HepG2 (cell line): ENCODE measurements at regions not wholly inside any gene's neighbourhood (a gene's known extent, or its start where the extent isn't known, plus 50 kb on each side); places are given as distances from the start of the nearest gene placed in this dataset.

ENCODE experiments used
- ATAC-seq: fragments of 200-7000 bp; cut with Tn5 transposase; 3 replicates; pipeline ENCODE4 v1.9.1; 2020; ENCODE audit warnings: mild to moderate bottlenecking, moderate library complexity
- BruUV-seq: library from RNA; stranded (reverse); fragments of 400-500 nt; replicated peaks from 2 replicates; lab custom pipeline; 2021; lab: Mats Ljungman, UMichigan
- CTCF ChIA-PET: fragments of 300-600 bp; formaldehyde crosslinking; extraction: SDS; loops from one replicate; lab custom pipeline; 2021; ENCODE audit warnings: low total read pairs, inconsistent platforms, low intra/inter-chr PET ratio; lab: Yijun Ruan, JAX
- POLR2A ChIA-PET: fragments of 350-600 bp; sonication (Branson Sonifier 250); formaldehyde crosslinking; loops from one replicate; lab custom pipeline; 2020; ENCODE audit warnings: antibody characterized with exemption, inconsistent platforms; lab: Yijun Ruan, JAX
- DNase-seq: peaks from one replicate; pipeline ENCODE4 v3.0.0-alpha.2; 2015; ENCODE audit warnings: low spot score
- FAIRE-seq: peaks from 3 replicates; lab custom pipeline; 2011; peaks lifted over from hg19 to GRCh38; lab: Jason Lieb, UNC
- H2AFZ ChIP-seq: one replicate; pipeline ENCODE4 v1.6.1; 2011; ENCODE audit warnings: low read length, inconsistent platforms
- H3K27ac ChIP-seq: fragments of 300-600 bp; 3 replicates; pipeline ENCODE4 v1.8.0; 2011; ENCODE audit warnings: mixed run types, mild to moderate bottlenecking, mixed read lengths, low read length, inconsistent platforms; ENCODE audit not compliant: insufficient read depth; ENCODE audit errors: extremely low read length
- H3K27me3 ChIP-seq, 2 experiments: fragments of 200-600 bp in 1 of 2; 2 replicates in 1 of 2; 3 replicates in 1 of 2; pipeline versions ENCODE4 v1.6.0 to v1.8.0; 2011; ENCODE audit warnings: low read length in 2 of 2, mild to moderate bottlenecking in 2 of 2, moderate library complexity in 2 of 2, inconsistent platforms in 1 of 2; ENCODE audit not compliant: insufficient read depth in 2 of 2, control insufficient read depth in 1 of 2
- H3K36me3 ChIP-seq, 2 experiments: fragments of 200-600 bp in 1 of 2; replicated peaks in 1 of 2; 2 replicates in 1 of 2; 3 replicates in 1 of 2; pipeline versions ENCODE4 v1.5.1 to v1.8.0; 2011; ENCODE audit warnings: low read length in 2 of 2, inconsistent platforms in 1 of 2; ENCODE audit not compliant: insufficient read depth in 2 of 2, control insufficient read depth in 1 of 2
- H3K4me1 ChIP-seq: 2 replicates; pipeline ENCODE4 v1.5.1; 2012; ENCODE audit warnings: low read length, inconsistent platforms; ENCODE audit not compliant: insufficient read depth
- H3K4me2 ChIP-seq: 2 replicates; pipeline ENCODE4 v1.6.0; 2011; ENCODE audit warnings: low read depth, low read length, inconsistent platforms
- H3K4me3 ChIP-seq, 3 experiments: fragments of 200-600 bp in 1 of 3; sonication (generic), shearing (Covaris generic) in 1 of 3; replicated peaks in 1 of 3; 2 replicates each; pipeline ENCODE4 v1.5.1; 2011 to 2016; ENCODE audit warnings: low read length in 3 of 3, inconsistent platforms in 2 of 3, low read depth in 2 of 3, mild to moderate bottlenecking in 2 of 3, control low read depth in 1 of 3, mixed read lengths in 1 of 3; ENCODE audit not compliant: insufficient read depth in 1 of 3
- H3K79me2 ChIP-seq: one replicate; pipeline ENCODE4 v1.6.1; 2011; ENCODE audit warnings: low read length, inconsistent platforms; ENCODE audit not compliant: insufficient read depth
- H3K9ac ChIP-seq: 2 replicates; pipeline ENCODE4 v1.6.0; 2011; ENCODE audit warnings: mild to moderate bottlenecking, low read depth, low read length, inconsistent platforms; ENCODE audit not compliant: insufficient read depth
- H3K9me3 ChIP-seq: 2 replicates; pipeline ENCODE4 v1.5.1; 2012; ENCODE audit warnings: mild to moderate bottlenecking, low read length
- H4K20me1 ChIP-seq: 2 replicates; pipeline ENCODE4 v1.6.0; 2011; ENCODE audit warnings: inconsistent platforms, mild to moderate bottlenecking, low read length, moderate library complexity; ENCODE audit not compliant: insufficient read depth
- DR1 ChIP-seq: sonication (generic); formaldehyde crosslinking; IDR thresholded peaks from 2 replicates; pipeline ENCODE4 v1.8.0; 2021; ENCODE audit warnings: mild to moderate bottlenecking, missing genetic modification reagents, inconsistent platforms
- HOXA7 ChIP-seq: sonication (generic); formaldehyde crosslinking; IDR thresholded peaks from 2 replicates; pipeline ENCODE4 v1.8.1; 2022; ENCODE audit warnings: mild to moderate bottlenecking, missing genetic modification reagents, moderate library complexity
- KLF16 ChIP-seq, 2 experiments: sonication (generic) in 1 of 2; formaldehyde crosslinking in 1 of 2; IDR thresholded peaks; 2 replicates each; pipeline versions ENCODE4 v1.6.1 to v1.8.0; 2016 to 2023; ENCODE audit warnings: missing genetic modification reagents in 2 of 2, missing compliant biosample characterization in 1 of 2
- SMAD9 ChIP-seq: sonication (generic); formaldehyde crosslinking; IDR thresholded peaks from 2 replicates; pipeline ENCODE4 v1.5.1; 2020; ENCODE audit warnings: mild to moderate bottlenecking, missing genetic modification reagents
- ZFP1 ChIP-seq: IDR thresholded peaks from 2 replicates; pipeline ENCODE4 v1.6.1; 2016
- ZNF260 ChIP-seq: sonication (generic); formaldehyde crosslinking; IDR thresholded peaks from 2 replicates; pipeline ENCODE4 v1.4.0; 2020; ENCODE audit warnings: missing genetic modification reagents, low read depth, mild to moderate bottlenecking, borderline replicate concordance
- ZNF562 ChIP-seq: sonication (generic); formaldehyde crosslinking; IDR thresholded peaks from 2 replicates; pipeline ENCODE4 v1.8.0; 2022; ENCODE audit warnings: missing genetic modification reagents, borderline replicate concordance
- ZNF790 ChIP-seq: sonication (generic); formaldehyde crosslinking; IDR thresholded peaks from 2 replicates; pipeline ENCODE4 v1.8.0; 2022; ENCODE audit warnings: missing genetic modification reagents, mild to moderate bottlenecking, borderline replicate concordance
- ZNF83 ChIP-seq: sonication (generic); formaldehyde crosslinking; IDR thresholded peaks from 2 replicates; pipeline ENCODE4 v1.4.0; 2020; ENCODE audit warnings: missing genetic modification reagents, mild to moderate bottlenecking, borderline replicate concordance
- ZNF850 ChIP-seq: sonication (generic); formaldehyde crosslinking; conservative IDR thresholded peaks from 2 replicates; pipeline ENCODE4 v1.9.0; 2021; ENCODE audit warnings: mild to moderate bottlenecking, missing genetic modification reagents
- WGBS: methylation state at CpG from one replicate; pipeline ENCODE4 v1.1.6; 2017; ENCODE audit warnings: low lambda C conversion rate; 5-methylcytosine and 5-hydroxymethylcytosine counted together
- in situ Hi-C: cut with HindIII; loops from 2 replicates; pipeline ENCODE4 v1.10.0; 2017; ENCODE audit warnings: low pct_unique_long_range_greater_than_20kb; ENCODE audit not compliant: extremely low pct_ligation_motif_present
- intact Hi-C: fragments of 100-400 bp; cut with micrococcal nuclease; formaldehyde crosslinking; loops from one replicate; pipeline ENCODE4 v1.10.0; 2022; ENCODE audit not compliant: unreplicated experiment
- TF ChIP-seq, protein P1 (sequence below): sonication (generic); formaldehyde crosslinking; IDR thresholded peaks from 2 replicates; pipeline ENCODE4 v1.4.0; 2020; ENCODE audit warnings: missing genetic modification reagents, borderline replicate concordance
- TF ChIP-seq, protein P2 (sequence below): sonication (generic); formaldehyde crosslinking; IDR thresholded peaks from 2 replicates; pipeline ENCODE4 v1.4.0; 2020; ENCODE audit warnings: mild to moderate bottlenecking, missing genetic modification reagents
- TF ChIP-seq, protein P3 (sequence below): sonication (generic); formaldehyde crosslinking; IDR thresholded peaks from 2 replicates; pipeline ENCODE4 v1.4.0; 2020; ENCODE audit warnings: missing genetic modification reagents, borderline replicate concordance
- TF ChIP-seq, protein P4 (sequence below): sonication (generic); formaldehyde crosslinking; IDR thresholded peaks from 2 replicates; pipeline ENCODE4 v1.8.1; 2023; ENCODE audit warnings: missing genetic modification reagents, mild to moderate bottlenecking, borderline replicate concordance
- TF ChIP-seq, protein P5 (sequence below): sonication (generic); formaldehyde crosslinking; IDR thresholded peaks from 2 replicates; pipeline ENCODE4 v1.5.0; 2020; ENCODE audit warnings: mild to moderate bottlenecking, missing genetic modification reagents

DNA sequence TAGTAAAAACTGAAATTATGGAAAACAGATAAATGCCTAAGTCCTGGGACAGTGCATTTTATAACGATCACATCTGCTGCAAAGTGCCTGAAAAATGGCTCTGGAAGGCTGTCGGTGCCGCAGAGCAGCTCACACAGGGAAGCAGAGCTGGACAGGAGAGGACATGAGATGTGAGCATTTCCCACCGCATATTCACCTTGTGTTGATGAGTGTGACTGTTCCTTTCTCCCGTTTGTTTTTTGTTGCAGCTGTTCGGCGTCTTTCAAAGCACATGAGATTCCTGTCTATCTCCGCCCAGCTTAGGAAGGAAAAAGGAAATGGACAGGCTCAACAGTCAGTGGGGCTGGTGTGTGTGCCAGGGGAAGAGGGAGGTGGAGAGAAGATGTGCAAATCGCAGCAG is 164.9 kb upstream of the SEMA6A start:
- ChIA-PET POLR2A (no interaction called here), CTCF (no interaction called here)

More for the DNA sequence above, 164.9 kb upstream of the SEMA6A start:
- DNase-seq (no peak), ATAC-seq (no peak; the same call in 2 of the 3 replicates), FAIRE-seq (no peak)
- intact Hi-C loops (no loop called here), in situ Hi-C loops (no loop called here)
- H3K27ac ChIP-seq = no peak overlapping the region
- no peak overlapping the region for H3K4me3 ChIP-seq
- no peak overlapping the region for H3K9ac ChIP-seq
- no TSS peak for BruUV-seq
- no peaks in the 10 kb centered on the region for H3K79me2 ChIP-seq
- H3K4me1 ChIP-seq = no peaks in the 10 kb centered on the region
- H3K36me3 ChIP-seq = no peaks in the 10 kb centered on the region
- H4K20me1 ChIP-seq = no peaks in the 10 kb centered on the region
- no peak overlapping the region for H2AFZ ChIP-seq
- peaks cover 10% of the 10 kb centered on the region; the same call in 1 of the 2 replicates for H3K9me3 ChIP-seq
- 19% methylated on average over 9 of the region's 9 CpGs for WGBS
- peaks cover 2 to 27% of the 10 kb centered on the region in 2 experiments; a peak in 2 of 5 replicates for H3K27me3 ChIP-seq
- TF ChIP-seq, protein P1, sequence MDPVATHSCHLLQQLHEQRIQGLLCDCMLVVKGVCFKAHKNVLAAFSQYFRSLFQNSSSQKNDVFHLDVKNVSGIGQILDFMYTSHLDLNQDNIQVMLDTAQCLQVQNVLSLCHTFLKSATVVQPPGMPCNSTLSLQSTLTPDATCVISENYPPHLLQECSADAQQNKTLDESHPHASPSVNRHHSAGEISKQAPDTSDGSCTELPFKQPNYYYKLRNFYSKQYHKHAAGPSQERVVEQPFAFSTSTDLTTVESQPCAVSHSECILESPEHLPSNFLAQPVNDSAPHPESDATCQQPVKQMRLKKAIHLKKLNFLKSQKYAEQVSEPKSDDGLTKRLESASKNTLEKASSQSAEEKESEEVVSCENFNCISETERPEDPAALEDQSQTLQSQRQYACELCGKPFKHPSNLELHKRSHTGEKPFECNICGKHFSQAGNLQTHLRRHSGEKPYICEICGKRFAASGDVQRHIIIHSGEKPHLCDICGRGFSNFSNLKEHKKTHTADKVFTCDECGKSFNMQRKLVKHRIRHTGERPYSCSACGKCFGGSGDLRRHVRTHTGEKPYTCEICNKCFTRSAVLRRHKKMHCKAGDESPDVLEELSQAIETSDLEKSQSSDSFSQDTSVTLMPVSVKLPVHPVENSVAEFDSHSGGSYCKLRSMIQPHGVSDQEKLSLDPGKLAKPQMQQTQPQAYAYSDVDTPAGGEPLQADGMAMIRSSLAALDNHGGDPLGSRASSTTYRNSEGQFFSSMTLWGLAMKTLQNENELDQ (CRISPR knock-in tag) = no peak
- no peak for TF ChIP-seq HOXA7
- no peak for TF ChIP-seq ZNF850 (CRISPR knock-in tag)
- TF ChIP-seq ZNF83 (CRISPR knock-in tag) = no peak
- no peak for TF ChIP-seq ZNF790 (CRISPR knock-in tag)
- TF ChIP-seq, protein P2, sequence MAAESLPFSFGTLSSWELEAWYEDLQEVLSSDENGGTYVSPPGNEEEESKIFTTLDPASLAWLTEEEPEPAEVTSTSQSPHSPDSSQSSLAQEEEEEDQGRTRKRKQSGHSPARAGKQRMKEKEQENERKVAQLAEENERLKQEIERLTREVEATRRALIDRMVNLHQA = no peak
- no peak for TF ChIP-seq DR1 (CRISPR knock-in tag)
- TF ChIP-seq ZNF260 (CRISPR knock-in tag) = no peak
- no peak for TF ChIP-seq ZFP1 (CRISPR knock-in tag)
- TF ChIP-seq, protein P3, sequence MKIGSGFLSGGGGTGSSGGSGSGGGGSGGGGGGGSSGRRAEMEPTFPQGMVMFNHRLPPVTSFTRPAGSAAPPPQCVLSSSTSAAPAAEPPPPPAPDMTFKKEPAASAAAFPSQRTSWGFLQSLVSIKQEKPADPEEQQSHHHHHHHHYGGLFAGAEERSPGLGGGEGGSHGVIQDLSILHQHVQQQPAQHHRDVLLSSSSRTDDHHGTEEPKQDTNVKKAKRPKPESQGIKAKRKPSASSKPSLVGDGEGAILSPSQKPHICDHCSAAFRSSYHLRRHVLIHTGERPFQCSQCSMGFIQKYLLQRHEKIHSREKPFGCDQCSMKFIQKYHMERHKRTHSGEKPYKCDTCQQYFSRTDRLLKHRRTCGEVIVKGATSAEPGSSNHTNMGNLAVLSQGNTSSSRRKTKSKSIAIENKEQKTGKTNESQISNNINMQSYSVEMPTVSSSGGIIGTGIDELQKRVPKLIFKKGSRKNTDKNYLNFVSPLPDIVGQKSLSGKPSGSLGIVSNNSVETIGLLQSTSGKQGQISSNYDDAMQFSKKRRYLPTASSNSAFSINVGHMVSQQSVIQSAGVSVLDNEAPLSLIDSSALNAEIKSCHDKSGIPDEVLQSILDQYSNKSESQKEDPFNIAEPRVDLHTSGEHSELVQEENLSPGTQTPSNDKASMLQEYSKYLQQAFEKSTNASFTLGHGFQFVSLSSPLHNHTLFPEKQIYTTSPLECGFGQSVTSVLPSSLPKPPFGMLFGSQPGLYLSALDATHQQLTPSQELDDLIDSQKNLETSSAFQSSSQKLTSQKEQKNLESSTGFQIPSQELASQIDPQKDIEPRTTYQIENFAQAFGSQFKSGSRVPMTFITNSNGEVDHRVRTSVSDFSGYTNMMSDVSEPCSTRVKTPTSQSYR (CRISPR knock-in tag) = no peak
- no peak for TF ChIP-seq ZNF562 (CRISPR knock-in tag)
- TF ChIP-seq, protein P4, sequence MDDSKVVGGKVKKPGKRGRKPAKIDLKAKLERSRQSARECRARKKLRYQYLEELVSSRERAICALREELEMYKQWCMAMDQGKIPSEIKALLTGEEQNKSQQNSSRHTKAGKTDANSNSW (CRISPR knock-in tag) = no peak
- TF ChIP-seq, protein P5, sequence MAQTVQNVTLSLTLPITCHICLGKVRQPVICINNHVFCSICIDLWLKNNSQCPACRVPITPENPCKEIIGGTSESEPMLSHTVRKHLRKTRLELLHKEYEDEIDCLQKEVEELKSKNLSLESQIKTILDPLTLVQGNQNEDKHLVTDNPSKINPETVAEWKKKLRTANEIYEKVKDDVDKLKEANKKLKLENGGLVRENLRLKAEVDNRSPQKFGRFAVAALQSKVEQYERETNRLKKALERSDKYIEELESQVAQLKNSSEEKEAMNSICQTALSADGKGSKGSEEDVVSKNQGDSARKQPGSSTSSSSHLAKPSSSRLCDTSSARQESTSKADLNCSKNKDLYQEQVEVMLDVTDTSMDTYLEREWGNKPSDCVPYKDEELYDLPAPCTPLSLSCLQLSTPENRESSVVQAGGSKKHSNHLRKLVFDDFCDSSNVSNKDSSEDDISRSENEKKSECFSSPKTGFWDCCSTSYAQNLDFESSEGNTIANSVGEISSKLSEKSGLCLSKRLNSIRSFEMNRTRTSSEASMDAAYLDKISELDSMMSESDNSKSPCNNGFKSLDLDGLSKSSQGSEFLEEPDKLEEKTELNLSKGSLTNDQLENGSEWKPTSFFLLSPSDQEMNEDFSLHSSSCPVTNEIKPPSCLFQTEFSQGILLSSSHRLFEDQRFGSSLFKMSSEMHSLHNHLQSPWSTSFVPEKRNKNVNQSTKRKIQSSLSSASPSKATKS (CRISPR knock-in tag) = no peak
- no peak for TF ChIP-seq KLF16 (CRISPR knock-in tag; IDR thresholded peaks at IDR 0.05)
- TF ChIP-seq SMAD9 = no peak
- H3K4me2 ChIP-seq = no peak overlapping the region
